Endodermal cell (in vitro differentiated cells): ENCODE measurements at regions not wholly inside any gene's neighbourhood (a gene's known extent, or its start where the extent isn't known, plus 50 kb on each side); places are given as distances from the start of the nearest gene placed in this dataset.

Experiments used
- DNase-seq: peaks from one replicate; pipeline ENCODE4 v3.0.0-alpha.2; 2017
- H3K27ac ChIP-seq: 2 replicates; pipeline ENCODE4 v1.5.1; 2013; ENCODE audit warnings: mild to moderate bottlenecking, low read depth, low read length, moderate library complexity
- H3K27me3 ChIP-seq: 2 replicates; pipeline ENCODE4 v1.6.1; 2013; ENCODE audit warnings: mild to moderate bottlenecking, low read length, moderate library complexity; ENCODE audit not compliant: insufficient read depth, control insufficient read depth, poor library complexity, severe bottlenecking
- H3K36me3 ChIP-seq: 2 replicates; pipeline ENCODE4 v1.7.0; 2013; ENCODE audit warnings: mild to moderate bottlenecking, low read length, moderate library complexity; ENCODE audit not compliant: control insufficient read depth, insufficient read depth
- H3K4me1 ChIP-seq: one replicate; pipeline ENCODE4 v1.7.0; 2013; ENCODE audit warnings: low read length; ENCODE audit not compliant: control insufficient read depth, insufficient read depth
- H3K4me3 ChIP-seq: 2 replicates; pipeline ENCODE4 v1.5.1; 2013; ENCODE audit warnings: mild to moderate bottlenecking, low read length, moderate library complexity
- H3K9ac ChIP-seq: 2 replicates; pipeline ENCODE4 v1.6.1; 2013; ENCODE audit warnings: mild to moderate bottlenecking, low read length, moderate library complexity; ENCODE audit not compliant: poor library complexity, severe bottlenecking; ENCODE audit errors: extremely low read depth
- H3K9me3 ChIP-seq: 2 replicates; pipeline ENCODE4 v1.6.1; 2013; ENCODE audit warnings: mild to moderate bottlenecking, low read length, moderate library complexity; ENCODE audit not compliant: control insufficient read depth
- H3K27ac Mint-ChIP-seq: 2 replicates; pipeline ENCODE4 v1.8.0; 2020; ENCODE audit warnings: mixed read lengths
- H3K27me3 Mint-ChIP-seq: 2 replicates; pipeline ENCODE4 v1.8.0; 2021; ENCODE audit warnings: mild to moderate bottlenecking, mixed read lengths; ENCODE audit not compliant: insufficient read depth
- H3K36me3 Mint-ChIP-seq: 2 replicates; pipeline ENCODE4 v1.8.0; 2020; ENCODE audit warnings: low read depth, mixed read lengths
- H3K4me1 Mint-ChIP-seq: 2 replicates; pipeline ENCODE4 v1.8.0; 2020; ENCODE audit warnings: mixed read lengths
- H3K4me3 Mint-ChIP-seq: 2 replicates; pipeline ENCODE4 v1.8.0; 2020; ENCODE audit warnings: mild to moderate bottlenecking, moderate library complexity, mixed read lengths
- H3K9me3 Mint-ChIP-seq: 2 replicates; pipeline ENCODE4 v1.8.0; 2020; ENCODE audit warnings: mild to moderate bottlenecking, mixed read lengths
- WGBS, 2 experiments: methylation state at CpG; one replicate each; pipeline versions ENCODE4 v1.1.5 to v1.1.7; 2013; ENCODE audit warnings: missing lambda C conversion rate in 2 of 2, mixed read lengths in 1 of 2; ENCODE audit not compliant: insufficient coverage in 1 of 2, insufficient read length in 1 of 2; 5-methylcytosine and 5-hydroxymethylcytosine counted together
- TF ChIP-seq, protein P1 (sequence below): fragments of 200-600 bp; sonication (generic); conservative IDR thresholded peaks from 2 replicates; pipeline ENCODE4 v1.5.0; 2021; ENCODE audit warnings: antibody characterized with exemption, mild to moderate bottlenecking

DNA sequence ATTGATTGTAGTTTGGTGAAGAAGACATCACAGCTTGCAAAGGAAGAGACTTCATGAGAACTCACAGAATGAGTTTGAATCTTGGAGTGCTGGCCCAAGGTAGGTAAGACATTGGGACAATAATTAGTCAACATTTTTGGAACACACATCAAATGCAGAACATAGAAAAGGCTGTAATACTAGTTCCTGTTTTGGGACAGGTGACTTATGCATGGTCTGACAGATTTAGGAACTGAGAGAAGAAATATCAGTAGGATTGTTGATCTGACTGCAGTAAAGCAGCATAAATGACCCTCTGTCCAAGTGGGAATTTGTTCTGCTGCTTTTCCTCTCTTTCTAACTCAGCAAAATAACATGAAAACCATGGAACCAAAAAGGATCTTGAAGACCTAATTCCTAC lies 102.3 kb upstream of the MAP3K7 start:
- H3K27ac Mint-ChIP-seq, result no peak overlapping the region
- no peaks in the 10 kb centered on the region for H3K27me3 ChIP-seq
- H3K36me3 Mint-ChIP-seq, result peaks cover 14% of the 10 kb centered on the region
- H3K9me3 Mint-ChIP-seq, result no peaks in the 10 kb centered on the region
- peaks cover 5% of the 10 kb centered on the region for H3K9me3 ChIP-seq
- TF ChIP-seq, protein P1, sequence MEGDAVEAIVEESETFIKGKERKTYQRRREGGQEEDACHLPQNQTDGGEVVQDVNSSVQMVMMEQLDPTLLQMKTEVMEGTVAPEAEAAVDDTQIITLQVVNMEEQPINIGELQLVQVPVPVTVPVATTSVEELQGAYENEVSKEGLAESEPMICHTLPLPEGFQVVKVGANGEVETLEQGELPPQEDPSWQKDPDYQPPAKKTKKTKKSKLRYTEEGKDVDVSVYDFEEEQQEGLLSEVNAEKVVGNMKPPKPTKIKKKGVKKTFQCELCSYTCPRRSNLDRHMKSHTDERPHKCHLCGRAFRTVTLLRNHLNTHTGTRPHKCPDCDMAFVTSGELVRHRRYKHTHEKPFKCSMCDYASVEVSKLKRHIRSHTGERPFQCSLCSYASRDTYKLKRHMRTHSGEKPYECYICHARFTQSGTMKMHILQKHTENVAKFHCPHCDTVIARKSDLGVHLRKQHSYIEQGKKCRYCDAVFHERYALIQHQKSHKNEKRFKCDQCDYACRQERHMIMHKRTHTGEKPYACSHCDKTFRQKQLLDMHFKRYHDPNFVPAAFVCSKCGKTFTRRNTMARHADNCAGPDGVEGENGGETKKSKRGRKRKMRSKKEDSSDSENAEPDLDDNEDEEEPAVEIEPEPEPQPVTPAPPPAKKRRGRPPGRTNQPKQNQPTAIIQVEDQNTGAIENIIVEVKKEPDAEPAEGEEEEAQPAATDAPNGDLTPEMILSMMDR, result no peak
- no peaks in the 10 kb centered on the region for H3K27me3 Mint-ChIP-seq
- no peak overlapping the region for H3K9ac ChIP-seq
- DNase-seq, result no peak
- H3K36me3 ChIP-seq, result no peaks in the 10 kb centered on the region
- H3K4me1 Mint-ChIP-seq, result peaks cover 32% of the 10 kb centered on the region
- no peak overlapping the region for H3K4me3 Mint-ChIP-seq
- H3K27ac ChIP-seq, result no peak overlapping the region
- no peak overlapping the region for H3K4me3 ChIP-seq
- peaks cover 5% of the 10 kb centered on the region for H3K4me1 ChIP-seq

- no peak overlapping the region for H3K4me3 Mint-ChIP-seq
- no peaks in the 10 kb centered on the region for H3K9me3 Mint-ChIP-seq
- H3K27me3 Mint-ChIP-seq, result no peaks in the 10 kb centered on the region
- H3K9ac ChIP-seq, result no peak overlapping the region
- H3K36me3 ChIP-seq, result no peaks in the 10 kb centered on the region
- 91 to 92% methylated on average over 2 to 3 of the region's 3 CpGs for WGBS, 2 experiments
- peaks cover 5% of the 10 kb centered on the region for H3K4me1 ChIP-seq
- H3K36me3 Mint-ChIP-seq, result peaks cover 14% of the 10 kb centered on the region
- H3K27me3 ChIP-seq, result no peaks in the 10 kb centered on the region
- H3K4me3 ChIP-seq, result no peak overlapping the region
- H3K9me3 ChIP-seq, result peaks cover 5% of the 10 kb centered on the region
- TF ChIP-seq, protein P1, result no peak
- no peak overlapping the region for H3K27ac ChIP-seq
- peaks cover 33% of the 10 kb centered on the region for H3K4me1 Mint-ChIP-seq
- no peak for DNase-seq
- no peak overlapping the region for H3K27ac Mint-ChIP-seq
These were observed 101.0 kb upstream of the MAP3K7 start for GRCh38 chr6:90687775-90688380.

GRCh38 chr6:90681863-90682262 lies 95.0 kb upstream of the MAP3K7 start:
- peaks cover 50% of the 10 kb centered on the region for H3K4me1 Mint-ChIP-seq
- Histone ChIP-seq H3K9ac (no peak overlapping the region), H3K27ac (no peak overlapping the region), H3K4me3 (no peak overlapping the region), H3K9me3 (no peaks in the 10 kb centered on the region), H3K36me3 (no peaks in the 10 kb centered on the region), H3K4me1 (peaks cover 10% of the 10 kb centered on the region), H3K27me3 (no peaks in the 10 kb centered on the region)
- peak overlapping the region; percentile 45 for H3K27ac Mint-ChIP-seq
- H3K9me3 Mint-ChIP-seq, result no peaks in the 10 kb centered on the region
- TF ChIP-seq, protein P1, result no peak
- no peaks in the 10 kb centered on the region for H3K27me3 Mint-ChIP-seq
- WGBS, 2 experiments, result 91 to 100% methylated on average over 2 of the region's 2 CpGs
- no peak overlapping the region for H3K4me3 Mint-ChIP-seq
- H3K36me3 Mint-ChIP-seq, result peaks cover 3% of the 10 kb centered on the region
- no peak for DNase-seq
